ACC112 (cell line): ENCODE measurements at regions not wholly inside any gene's neighbourhood (a gene's known extent, or its start where the extent isn't known, plus 50 kb on each side); places are given as distances from the start of the nearest gene placed in this dataset.

ENCODE experiments used
- H2AFZ ChIP-seq: fragments of 200-600 bp; sonication (generic); one replicate; pipeline ENCODE4 v1.6.0; 2017; ENCODE audit warnings: antibody characterized with exemption, low read length; ENCODE audit not compliant: unreplicated experiment
- H3K27ac ChIP-seq: fragments of 200-600 bp; sonication (generic); 2 replicates; pipeline ENCODE4 v1.5.1; 2014; ENCODE audit warnings: low read depth, mild to moderate bottlenecking, antibody characterized with exemption, low read length, moderate library complexity
- H3K27me3 ChIP-seq: fragments of 200-600 bp; sonication (generic); 2 replicates; pipeline ENCODE4 v1.6.1; 2014; ENCODE audit warnings: mild to moderate bottlenecking, antibody characterized with exemption, low read length, moderate library complexity, mixed read lengths; ENCODE audit not compliant: insufficient read depth
- H3K36me3 ChIP-seq: fragments of 200-600 bp; sonication (generic); 2 replicates; pipeline ENCODE4 v1.6.1; 2016; ENCODE audit warnings: mild to moderate bottlenecking, antibody characterized with exemption, low read length, moderate library complexity, mixed read lengths; ENCODE audit not compliant: insufficient read depth
- H3K4me1 ChIP-seq: fragments of 200-600 bp; sonication (generic); one replicate; pipeline ENCODE4 v1.6.1; 2016; ENCODE audit warnings: low read length, mixed read lengths; ENCODE audit not compliant: insufficient read depth, unreplicated experiment, control insufficient read depth
- H3K4me3 ChIP-seq: fragments of 200-600 bp; sonication (generic); 2 replicates; pipeline ENCODE4 v1.5.1; 2014; ENCODE audit warnings: mild to moderate bottlenecking, low read depth, low read length
- H3K79me2 ChIP-seq: fragments of 200-600 bp; sonication (generic); one replicate; pipeline ENCODE4 v1.6.0; 2016; ENCODE audit warnings: low read length; ENCODE audit not compliant: control insufficient read depth, unreplicated experiment, insufficient read depth

DNA sequence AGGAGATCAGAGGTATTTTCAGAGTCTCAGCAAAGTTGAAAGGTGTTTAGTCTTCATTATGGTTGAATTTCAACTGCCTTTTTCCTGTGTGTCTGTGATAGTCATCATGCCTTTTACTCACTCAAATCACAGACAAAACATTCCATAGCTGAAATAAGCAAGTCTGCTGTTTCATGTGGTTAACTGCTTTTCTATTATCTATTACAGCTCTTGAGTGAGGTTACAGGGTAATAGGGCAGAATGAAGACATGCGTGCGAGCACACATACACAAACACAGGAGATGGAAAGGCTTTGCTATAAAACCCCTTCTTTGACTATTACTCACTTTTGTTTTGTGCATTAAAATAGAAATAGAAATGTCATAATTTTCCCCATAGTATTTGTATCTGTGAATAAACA lies 192.6 kb upstream of the RARB start:
- H3K4me1 ChIP-seq: no peaks in the 10 kb centered on the region
- H3K4me3 ChIP-seq: no peak overlapping the region
- no peak overlapping the region for H2AFZ ChIP-seq
- H3K27ac ChIP-seq: no peak overlapping the region
- no peaks in the 10 kb centered on the region for H3K27me3 ChIP-seq
- H3K79me2 ChIP-seq: no peaks in the 10 kb centered on the region
- H3K36me3 ChIP-seq: no peaks in the 10 kb centered on the region

GRCh38 chr3:25237602-25238001 lies 190.5 kb upstream of the RARB start:
- Histone ChIP-seq H3K79me2 (no peaks in the 10 kb centered on the region), H3K27ac (no peak overlapping the region), H3K4me3 (no peak overlapping the region), H3K27me3 (no peaks in the 10 kb centered on the region), H3K36me3 (no peaks in the 10 kb centered on the region), H3K4me1 (no peaks in the 10 kb centered on the region), H2AFZ (no peak overlapping the region)

DNA sequence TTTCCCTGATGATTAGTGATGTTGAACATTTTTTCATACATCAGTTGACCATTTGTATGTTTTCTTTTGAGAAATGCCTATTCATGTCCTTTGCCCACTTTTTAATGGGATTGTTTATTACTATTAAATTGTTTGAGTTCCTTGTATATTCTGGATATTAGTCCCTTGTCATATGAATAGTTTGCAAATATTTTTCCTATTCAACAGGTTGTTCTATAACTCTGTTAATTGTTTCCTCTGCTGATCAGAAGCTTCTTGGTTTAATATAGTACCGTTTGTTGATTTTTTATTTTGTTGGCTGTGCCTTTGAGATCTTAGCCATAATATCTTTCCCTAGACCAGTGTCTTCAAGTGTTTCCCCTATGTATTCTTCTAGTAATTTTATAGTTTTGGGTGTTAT lies 189.0 kb upstream of the RARB start:
- Histone ChIP-seq H3K79me2 (no peaks in the 10 kb centered on the region), H3K27ac (no peak overlapping the region), H2AFZ (no peak overlapping the region), H3K4me3 (no peak overlapping the region), H3K27me3 (no peaks in the 10 kb centered on the region), H3K36me3 (no peaks in the 10 kb centered on the region), H3K4me1 (no peaks in the 10 kb centered on the region)

- no peak overlapping the region for H2AFZ ChIP-seq
- no peaks in the 10 kb centered on the region for H3K4me1 ChIP-seq
- H3K36me3 ChIP-seq: no peaks in the 10 kb centered on the region
- no peak overlapping the region for H3K27ac ChIP-seq
- H3K4me3 ChIP-seq: no peak overlapping the region
- no peaks in the 10 kb centered on the region for H3K79me2 ChIP-seq
- H3K27me3 ChIP-seq: no peaks in the 10 kb centered on the region
These were observed 181.2 kb upstream of the RARB start for GRCh38 chr3:25246913-25247312.

DNA sequence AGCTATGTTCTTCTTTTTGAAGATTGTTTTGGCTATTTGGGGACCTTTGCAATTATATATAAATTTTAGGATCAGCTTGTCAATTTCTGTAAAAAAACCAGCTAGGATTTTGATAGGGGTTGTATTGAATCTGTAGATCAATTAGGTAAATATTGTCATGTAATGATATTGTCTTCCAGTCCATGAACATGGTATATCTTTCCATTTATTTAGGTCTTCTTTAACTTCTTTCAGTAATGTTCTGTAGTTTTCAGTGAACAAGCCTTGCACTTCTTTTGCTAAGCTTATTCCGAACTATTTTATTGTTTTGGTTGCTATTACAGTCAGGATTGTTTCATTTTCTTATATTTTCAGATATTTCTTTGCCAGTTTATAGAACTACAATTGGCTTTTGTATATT lies 175.8 kb upstream of the RARB start:
- Histone ChIP-seq H3K27ac (no peak overlapping the region), H3K27me3 (no peaks in the 10 kb centered on the region), H3K4me3 (no peak overlapping the region), H3K36me3 (no peaks in the 10 kb centered on the region), H2AFZ (no peak overlapping the region), H3K4me1 (peaks cover 3% of the 10 kb centered on the region), H3K79me2 (no peaks in the 10 kb centered on the region)

DNA sequence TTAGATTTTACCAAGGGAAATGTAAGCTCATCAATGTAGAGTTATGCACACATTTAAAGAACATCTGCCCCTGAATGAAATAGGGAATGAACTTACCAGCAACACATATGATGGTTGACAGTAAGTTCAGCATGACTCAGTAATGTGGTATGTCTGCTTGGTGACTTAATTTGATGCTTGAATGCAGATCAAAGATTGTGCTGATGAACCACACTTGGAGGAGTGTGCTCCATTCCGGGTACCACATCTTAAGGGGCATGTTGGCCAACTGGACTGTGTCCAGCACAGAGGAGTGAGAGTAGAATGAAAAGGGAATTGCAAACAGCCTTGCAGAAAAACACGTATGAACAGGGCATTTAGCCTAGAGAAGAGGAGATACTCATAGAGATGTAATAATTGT lies 171.0 kb upstream of the RARB start:
- H3K4me3 ChIP-seq: no peak overlapping the region
- H3K27ac ChIP-seq: no peak overlapping the region
- H3K36me3 ChIP-seq: no peaks in the 10 kb centered on the region
- H3K79me2 ChIP-seq: no peaks in the 10 kb centered on the region
- H3K4me1 ChIP-seq: peaks cover 6% of the 10 kb centered on the region
- H2AFZ ChIP-seq: no peak overlapping the region
- H3K27me3 ChIP-seq: no peaks in the 10 kb centered on the region

GRCh38 chr3:25259871-25260270 lies 168.2 kb upstream of the RARB start:
- Histone ChIP-seq H3K27me3 (no peaks in the 10 kb centered on the region), H3K4me1 (peaks cover 6% of the 10 kb centered on the region), H3K36me3 (no peaks in the 10 kb centered on the region), H3K27ac (no peak overlapping the region), H2AFZ (no peak overlapping the region), H3K79me2 (no peaks in the 10 kb centered on the region), H3K4me3 (no peak overlapping the region)

GRCh38 chr3:25262322-25262721 lies 165.7 kb upstream of the RARB start:
- Histone ChIP-seq H3K27me3 (no peaks in the 10 kb centered on the region), H3K27ac (no peak overlapping the region)

DNA sequence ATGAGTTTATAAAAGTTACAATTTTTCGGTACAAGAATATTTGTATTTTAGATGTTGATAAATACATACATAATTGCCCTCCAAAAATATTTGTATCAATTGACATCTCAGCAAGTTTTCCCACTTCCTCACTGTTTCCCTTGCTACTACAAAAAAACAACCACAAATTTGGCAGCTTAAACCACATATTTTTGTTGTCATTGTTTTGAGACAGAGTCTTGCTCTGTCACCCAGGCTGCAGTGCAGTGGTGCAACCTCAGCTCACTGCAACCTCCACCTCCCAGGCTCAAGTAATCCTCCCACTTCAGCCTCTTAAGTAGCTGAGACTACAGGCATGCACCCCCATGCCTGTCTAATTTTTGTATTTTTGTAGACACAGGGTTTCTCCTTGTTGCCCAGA lies 162.8 kb upstream of the RARB start:
- no peaks in the 10 kb centered on the region for H3K36me3 ChIP-seq
- no peaks in the 10 kb centered on the region for H3K4me1 ChIP-seq
- no peak overlapping the region for H2AFZ ChIP-seq
- H3K4me3 ChIP-seq: no peak overlapping the region
- H3K27ac ChIP-seq: no peak overlapping the region
- no peaks in the 10 kb centered on the region for H3K27me3 ChIP-seq
- H3K79me2 ChIP-seq: no peaks in the 10 kb centered on the region

More at GRCh38 chr3:25262322-25262721, 165.7 kb upstream of the RARB start:
- H3K4me3 ChIP-seq: no peak overlapping the region
- H3K4me1 ChIP-seq: peaks cover 4% of the 10 kb centered on the region
- no peaks in the 10 kb centered on the region for H3K36me3 ChIP-seq
- H2AFZ ChIP-seq: no peak overlapping the region
- no peaks in the 10 kb centered on the region for H3K79me2 ChIP-seq

GRCh38 chr3:25266677-25267076 lies 161.4 kb upstream of the RARB start:
- Histone ChIP-seq H3K36me3 (no peaks in the 10 kb centered on the region), H3K27me3 (no peaks in the 10 kb centered on the region), H3K79me2 (no peaks in the 10 kb centered on the region), H3K4me1 (no peaks in the 10 kb centered on the region), H2AFZ (no peak overlapping the region), H3K27ac (no peak overlapping the region), H3K4me3 (no peak overlapping the region)

DNA sequence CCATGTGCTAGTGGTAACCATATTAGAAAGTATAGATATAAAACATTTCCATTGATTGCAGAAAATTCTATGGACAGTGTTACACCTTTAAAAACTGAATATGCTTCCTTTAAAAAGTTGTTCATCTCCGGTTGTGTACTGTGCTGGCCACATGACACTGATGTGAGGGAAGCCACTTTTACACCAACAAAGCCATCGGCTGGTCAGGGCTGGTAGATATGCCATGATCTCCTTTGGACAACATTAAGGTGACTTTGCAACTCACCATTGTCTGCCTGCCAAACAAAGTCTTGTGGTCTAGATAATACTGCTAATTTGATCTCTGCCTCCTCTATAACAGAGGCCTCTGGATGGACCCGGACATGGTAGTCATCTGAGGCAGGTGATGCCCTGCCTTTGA lies 156.0 kb upstream of the RARB start:
- Histone ChIP-seq H3K4me3 (no peak overlapping the region), H3K4me1 (no peaks in the 10 kb centered on the region), H3K79me2 (no peaks in the 10 kb centered on the region), H3K36me3 (no peaks in the 10 kb centered on the region), H3K27me3 (no peaks in the 10 kb centered on the region), H2AFZ (no peak overlapping the region), H3K27ac (no peak overlapping the region)
